Fibroblast of the conjunctiva (primary cell): ENCODE measurements at regions not wholly inside any gene's neighbourhood (a gene's known extent, or its start where the extent isn't known, plus 50 kb on each side); places are given as distances from the start of the nearest gene placed in this dataset.

Source experiments
- DNase-seq: peaks from one replicate; pipeline ENCODE4 v3.0.0-alpha.2; 2010; ENCODE audit warnings: low read depth

DNA sequence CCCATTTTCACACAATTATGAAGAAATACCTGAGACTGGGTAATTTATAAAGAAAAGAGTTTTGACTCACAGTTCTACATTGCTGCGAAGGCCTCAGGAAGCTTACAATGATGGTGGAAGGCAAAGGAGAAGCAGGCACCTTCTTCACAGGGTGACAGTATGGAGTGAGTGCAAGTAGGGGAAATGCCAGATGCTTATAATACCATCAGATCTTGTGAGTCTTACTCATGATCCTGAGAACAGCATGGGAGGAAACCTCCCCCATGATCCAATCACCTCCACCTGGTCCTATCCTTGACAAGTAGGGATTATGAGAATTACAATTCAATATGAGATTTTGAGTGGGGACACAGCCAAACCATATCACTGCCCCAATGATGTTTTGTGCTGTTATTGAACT, 189.3 kb upstream of the CRY1 start:
- DNase-seq, result no peak

DNA sequence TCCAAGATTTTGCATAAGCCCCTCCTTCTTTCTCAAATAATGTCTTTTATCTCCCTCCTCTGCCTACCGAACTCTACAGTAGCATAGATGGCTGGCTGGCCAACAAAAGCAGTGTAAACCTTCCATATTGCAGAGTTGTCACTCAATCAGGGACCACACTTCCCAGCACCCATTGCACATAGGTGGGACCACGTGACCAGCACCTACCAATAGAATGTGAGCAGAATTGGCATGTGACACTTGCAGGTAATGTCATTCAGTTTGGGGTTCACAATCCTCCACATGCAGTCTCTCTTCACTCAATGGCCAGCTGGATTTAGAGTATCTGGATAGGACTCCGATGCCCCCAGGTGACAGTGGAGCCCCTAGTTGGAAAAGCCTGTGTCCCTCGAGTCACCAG, 190.3 kb upstream of the CRY1 start:
- no peak for DNase-seq

DNA sequence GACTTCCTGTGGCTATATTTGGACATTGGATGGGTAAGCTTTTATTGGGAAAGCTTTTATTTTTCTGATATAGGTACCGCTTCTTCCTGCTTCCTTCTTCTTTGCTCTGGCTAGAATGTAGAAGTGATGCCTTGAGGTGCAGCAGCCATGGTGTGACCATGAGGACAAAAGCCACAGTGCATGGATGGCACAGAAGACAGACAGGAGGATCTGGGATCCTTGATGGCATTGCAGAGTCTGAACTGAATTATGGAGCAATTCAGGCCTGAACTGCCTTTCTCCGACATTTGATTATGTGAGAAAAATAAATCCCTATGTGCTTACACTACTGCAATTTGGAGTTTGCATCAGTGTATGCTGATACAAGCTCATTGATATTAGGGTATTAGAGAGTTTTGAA, 191.3 kb upstream of the CRY1 start:
- no peak for DNase-seq

DNA sequence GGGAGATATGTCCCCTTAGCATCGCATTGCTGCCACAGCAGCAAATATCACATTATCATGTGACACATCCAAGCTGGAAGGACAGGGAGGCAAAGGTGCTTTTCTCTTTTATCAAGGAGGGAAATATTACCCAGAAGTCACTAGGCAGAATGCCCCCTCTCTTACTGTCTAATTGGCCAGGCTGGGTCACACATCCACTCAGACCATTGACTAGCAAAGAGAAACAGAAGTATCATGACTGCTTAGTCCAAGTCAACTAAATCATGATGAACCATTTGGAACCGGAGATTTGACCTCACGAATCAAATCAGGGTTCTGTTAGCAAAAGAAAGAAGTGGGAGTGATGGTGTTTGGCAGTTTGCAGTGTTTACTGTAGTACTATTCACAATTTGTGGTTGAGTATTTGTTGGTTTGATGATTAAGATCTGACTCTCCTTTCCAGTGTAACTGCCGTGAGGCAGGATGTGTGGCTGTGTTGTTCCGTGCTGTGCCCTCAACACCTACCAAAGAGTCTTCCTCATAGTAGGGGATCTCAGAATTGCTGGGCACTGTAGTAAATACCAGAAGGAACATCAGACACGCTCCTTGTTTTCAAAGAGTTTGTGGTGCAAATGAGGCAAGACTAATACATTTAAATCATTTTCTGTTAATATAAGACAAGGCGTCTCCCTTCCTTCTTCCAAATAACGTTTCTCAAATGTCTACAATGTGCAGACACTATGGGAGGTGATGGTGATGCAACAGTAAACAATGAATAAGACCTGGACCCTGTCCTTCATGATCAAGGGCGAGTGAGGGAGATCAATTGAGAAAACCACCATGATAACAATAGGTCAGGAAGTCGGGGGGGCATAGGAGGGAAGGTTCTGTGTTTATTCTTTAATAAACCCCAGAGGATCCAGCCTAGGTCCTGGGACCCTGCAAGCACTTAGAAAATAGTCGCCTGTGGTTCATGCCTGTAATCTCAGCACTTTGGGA, 194.4 kb upstream of the CRY1 start:
- no peak for DNase-seq

DNA sequence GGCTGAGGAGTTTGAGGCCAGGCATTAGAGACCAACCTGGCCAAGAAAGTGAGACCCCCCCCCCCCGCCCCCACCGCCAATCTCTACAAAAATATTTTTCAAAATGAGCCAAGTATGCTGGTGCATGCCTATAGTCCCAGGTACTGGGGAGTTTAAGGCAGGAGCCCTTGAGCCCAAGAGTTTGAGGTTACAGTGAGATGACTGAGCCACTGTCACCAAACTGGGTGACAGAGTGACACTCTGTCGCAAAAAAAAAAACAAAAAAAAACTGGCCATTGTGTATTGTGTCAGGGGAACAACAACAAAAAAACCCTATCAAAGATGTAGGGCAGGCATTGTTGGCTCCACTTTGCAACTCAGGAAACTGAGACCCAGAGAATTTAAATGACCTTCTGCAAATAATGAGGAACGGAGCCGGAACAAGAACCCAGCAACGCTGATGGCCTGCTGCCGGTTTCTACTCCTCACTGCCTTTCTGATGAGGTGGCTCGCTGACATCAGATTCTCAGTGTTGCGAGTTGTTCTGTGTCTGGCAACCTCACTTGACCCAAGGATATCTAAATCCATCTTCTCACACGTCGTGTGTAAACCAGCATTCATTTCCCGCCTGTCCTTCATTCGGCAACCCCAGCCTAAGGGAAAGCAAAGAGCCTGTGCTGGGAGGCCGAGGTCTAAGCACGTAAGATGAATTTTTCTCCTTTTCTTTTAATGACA, 195.2 kb upstream of the CRY1 start:
- DNase-seq, result no peak

DNA sequence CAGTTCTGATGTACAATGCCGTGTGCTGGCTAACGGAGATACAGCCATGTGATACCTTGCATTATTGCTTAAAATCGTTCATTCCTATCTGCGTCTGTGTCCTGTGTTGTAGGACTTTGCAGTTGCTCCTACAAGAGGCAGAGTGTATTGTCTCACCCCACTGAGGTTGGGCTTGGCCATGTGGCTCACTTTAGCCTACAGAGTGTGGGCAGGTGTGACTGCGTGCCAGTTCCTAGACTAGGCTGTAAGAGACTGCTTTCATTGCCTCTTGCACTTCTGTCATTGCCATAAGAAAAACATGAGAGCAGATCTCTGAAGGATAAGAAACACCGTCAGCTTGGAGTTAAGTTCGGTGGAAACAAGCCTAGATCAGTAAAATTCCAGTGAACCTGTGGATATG, 197.7 kb upstream of the CRY1 start:
- DNase-seq, result no peak

DNA sequence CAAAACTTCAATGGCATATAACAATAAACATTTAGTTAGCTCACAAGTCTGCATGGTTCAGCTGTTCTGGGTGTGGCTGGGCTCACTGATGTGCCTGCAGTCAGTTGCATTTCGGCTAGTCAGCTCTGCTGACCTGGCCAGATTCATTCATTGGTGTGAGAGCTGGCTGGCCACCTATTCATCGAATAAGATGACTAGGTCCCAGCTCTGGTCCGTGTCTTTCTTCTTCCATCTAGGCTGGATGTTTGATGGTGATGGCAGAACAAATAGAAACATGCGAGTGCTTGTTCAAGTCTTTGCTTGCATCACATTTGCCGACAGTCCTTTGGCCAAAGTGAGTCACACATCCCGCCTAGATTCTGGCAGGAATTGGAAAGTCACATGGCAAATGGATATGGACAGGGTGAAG, 203.3 kb upstream of the CRY1 start:
- DNase-seq, result no peak

DNA sequence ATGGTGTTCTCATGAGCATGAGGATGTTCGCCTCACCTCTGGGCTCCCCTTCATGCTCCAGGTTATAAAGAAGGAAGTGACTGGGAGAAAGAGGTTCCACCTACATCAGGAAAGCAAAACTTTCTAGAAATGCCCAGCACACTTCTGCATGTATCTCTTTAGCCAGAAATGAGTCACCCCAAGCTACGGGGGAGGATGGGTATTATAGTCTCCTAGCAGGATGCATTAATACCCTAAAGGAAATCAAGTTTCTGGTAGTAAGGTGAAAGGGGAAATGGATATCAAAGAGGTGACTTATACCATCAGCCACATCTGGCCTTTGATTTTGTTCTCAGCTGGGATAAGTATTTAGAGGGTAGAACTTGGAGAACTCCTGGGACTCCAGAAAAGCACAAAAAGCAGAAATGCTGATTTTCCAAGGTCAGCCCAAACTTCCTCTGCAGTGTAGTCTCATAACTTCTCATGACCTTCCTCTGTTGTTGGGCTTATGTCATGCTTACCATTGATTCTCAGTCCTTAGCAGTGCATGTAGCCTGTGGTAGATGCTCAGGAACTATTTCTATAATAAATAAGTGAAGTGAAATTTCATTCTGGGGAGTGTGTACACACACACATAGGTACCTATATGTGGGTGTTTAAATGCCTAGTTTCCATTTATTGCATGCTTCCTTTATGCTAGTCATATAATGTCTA, 209.4 kb upstream of the CRY1 start:
- DNase-seq, result no peak

DNA sequence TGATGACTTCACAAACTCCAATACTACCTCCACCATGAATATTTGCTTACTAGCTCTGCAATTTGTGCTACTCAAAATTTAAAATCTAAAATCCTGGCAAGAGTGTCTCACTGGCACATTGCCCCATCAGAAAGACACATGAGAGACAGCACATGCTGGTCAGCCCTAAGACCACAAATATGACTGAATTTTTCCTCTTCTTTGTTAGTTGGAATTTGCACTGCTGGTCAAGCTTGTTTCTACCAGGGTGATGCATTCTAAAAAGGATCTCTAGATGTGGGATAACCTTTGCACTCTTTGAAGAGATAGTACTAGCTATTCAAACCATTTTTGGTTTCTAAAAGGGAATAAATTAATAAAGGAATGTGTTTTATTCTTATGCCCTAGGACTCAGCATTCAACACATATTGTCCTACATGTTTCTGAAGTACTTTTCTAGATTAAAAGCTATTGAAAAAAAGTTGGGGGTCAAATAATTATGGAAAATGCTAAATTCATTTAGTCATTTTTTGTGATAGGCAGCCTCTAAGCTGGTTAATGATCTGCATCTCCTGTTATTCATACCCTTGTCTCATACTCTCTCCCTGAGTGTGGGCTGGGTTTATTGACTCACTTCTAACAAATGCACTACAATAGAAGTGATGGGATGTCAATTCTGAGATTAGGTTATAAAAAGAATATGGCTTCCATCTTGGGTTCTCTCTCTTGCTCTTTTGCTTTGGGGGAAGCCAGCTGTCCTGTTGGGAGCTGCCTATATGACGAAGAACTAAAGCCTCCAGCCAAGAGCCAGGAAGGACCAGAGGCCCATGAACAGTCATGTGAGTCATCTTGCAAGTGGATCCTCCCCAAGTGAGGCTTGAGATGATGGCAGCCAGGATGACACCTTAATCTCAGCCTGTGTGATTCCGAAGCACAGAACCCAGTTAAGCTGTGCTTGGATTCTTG, 211.5 kb upstream of the CRY1 start:
- no peak for DNase-seq

DNA sequence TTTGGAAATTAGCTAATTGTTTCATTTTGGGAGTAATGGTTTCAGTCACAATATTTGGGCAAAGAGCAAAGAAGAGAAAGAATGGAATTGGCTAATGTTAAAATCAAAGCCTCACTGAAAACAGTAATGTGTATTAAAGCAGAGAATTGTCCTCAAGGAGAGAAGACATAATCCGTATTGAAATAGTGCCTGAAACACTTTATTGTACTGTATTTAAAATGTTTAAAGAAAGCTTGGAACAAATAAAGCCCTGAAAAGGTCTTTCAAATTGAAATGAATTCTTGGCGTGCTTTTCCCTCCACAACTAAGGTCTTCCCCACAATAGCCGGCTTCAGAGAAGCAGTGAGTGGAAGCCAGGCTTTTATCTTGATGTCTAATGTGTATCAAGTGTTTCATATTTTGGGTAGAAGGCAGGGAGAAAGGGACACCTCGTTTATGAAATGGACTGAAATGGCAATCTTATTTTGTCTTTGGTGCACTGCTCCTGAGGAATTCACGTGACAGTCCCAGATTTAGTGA, 212.9 kb upstream of the CRY1 start:
- no peak for DNase-seq

DNA sequence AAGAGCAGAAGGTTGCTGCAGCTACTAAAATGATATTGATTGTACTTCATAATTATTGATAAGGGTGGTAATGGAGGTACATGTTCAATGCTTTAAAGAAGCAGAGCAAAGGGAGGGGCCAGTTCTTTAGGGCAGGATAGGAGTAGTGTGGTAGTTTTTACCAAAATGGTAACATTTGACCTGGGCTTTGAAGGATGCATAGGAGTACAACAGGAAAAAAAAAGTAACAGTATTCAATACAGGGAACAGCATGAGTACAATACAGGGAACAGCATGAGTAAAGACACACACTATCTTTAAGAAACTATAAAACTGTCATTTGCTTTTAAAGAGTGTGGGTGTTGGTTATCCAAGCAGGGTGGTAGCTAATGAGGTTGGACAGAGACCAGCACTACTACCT, 215.0 kb upstream of the CRY1 start:
- DNase-seq, result no peak

DNA sequence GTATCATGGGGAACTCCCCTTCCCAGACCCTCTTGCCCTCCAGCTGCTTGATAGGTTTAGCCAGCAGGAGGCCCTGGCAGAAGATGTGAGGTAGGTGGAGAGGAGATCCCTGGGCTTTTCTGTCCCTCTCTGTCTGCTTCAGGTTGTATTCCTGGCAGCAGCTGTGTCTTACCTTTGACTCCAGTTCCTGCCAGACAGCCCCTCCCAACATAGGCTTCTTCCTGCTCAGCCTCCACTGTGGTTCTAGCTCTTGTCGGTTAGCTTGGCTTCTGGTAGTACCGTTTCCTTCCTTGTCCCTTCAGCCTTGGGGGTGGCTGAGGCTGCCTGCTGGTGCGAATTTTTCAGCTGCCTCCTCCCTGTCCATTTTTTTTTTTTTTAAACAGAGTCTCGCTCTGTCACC, 215.7 kb upstream of the CRY1 start:
- no peak for DNase-seq

DNA sequence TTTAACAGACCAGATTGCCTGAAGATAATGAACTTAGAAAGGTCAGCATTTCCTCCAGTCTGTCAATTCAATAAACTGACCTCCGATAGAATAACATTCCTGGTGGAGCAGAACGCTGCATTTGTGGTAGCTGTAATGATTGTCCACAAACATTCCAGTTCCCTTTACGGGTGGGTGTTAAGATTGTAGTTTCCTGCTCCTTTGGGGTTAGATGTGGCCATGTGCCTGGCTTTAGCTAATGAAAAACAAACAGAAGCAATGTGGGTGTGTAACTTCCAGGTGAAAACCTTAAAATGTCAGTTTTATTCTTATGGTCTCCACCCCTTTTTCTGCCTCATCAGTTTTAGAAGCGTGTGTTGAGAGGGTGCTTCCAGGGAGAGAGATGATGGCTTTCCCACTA, 217.3 kb upstream of the CRY1 start:
- no peak for DNase-seq

DNA sequence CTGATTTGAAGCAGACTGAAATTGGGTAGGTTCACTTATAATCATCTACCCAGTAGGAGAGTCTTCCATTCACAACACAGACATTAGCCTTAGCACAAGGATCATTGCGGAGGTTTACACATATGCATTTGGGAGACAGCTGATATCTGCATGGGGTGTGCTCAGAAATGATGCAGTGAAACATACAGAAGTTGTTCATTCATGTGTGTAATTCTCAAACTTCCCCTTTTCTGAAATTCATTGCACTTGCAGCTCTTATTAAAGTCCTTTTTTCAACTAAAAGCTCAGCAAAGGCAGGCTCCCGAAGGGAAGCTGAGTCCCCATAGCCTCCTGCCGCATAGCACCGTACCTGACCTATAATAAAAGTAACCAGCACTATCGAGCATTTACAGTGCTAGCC, 218.3 kb upstream of the CRY1 start:
- no peak for DNase-seq

DNA sequence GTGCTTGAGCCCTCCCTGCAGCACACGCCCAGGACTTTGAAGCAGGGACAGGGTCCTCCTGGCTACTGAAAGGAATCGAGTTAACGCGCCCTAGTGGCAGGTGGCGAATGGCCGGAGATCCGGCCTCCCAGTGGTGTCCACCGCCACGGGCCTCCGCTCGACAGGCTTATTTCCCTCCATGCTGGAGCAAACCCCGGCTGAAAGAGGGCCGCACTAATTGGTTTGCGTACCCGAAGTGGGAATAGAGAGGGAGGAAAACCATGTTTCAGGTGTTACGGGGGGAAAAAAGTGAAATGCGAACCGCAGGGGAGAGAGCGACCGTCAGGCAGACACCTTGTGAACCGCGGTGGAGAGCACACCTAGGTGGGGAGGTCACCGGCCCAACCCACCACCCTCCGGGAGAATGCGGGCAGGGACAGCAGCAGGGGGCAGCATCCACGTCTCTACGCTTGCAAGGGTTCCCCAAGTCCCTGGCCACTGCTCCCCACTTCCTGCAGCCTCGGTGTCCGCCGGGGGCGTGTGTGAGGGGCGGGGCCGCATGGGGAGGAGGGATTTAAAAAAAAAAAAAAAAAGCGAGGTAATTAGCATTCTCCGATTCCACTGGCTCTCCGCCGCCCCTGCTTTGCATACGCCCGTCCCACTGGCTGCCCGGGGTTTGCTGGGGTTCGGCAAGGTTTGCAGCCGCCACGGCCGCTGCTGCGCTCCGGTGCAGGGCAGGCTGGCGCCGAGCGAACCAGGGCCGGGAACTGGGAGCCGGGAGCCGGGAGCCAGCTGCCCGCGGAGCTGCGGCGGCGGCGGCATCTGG, 224.6 kb upstream of the CRY1 start:
- peak; percentile 43 for DNase-seq

DNA sequence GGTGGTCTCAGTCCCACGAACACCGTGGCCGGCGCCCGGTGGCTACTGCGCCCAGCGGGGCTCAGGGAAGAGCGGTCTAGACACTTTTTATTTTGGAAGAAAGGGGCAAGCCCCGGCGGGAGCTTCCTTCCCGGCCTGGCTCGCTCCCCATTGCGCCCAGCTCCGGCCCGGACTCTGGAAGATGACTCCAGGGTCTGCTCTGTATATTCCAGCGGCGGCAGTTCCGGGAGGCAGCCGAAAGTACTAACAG, 225.1 kb upstream of the CRY1 start:
- no peak for DNase-seq

DNA sequence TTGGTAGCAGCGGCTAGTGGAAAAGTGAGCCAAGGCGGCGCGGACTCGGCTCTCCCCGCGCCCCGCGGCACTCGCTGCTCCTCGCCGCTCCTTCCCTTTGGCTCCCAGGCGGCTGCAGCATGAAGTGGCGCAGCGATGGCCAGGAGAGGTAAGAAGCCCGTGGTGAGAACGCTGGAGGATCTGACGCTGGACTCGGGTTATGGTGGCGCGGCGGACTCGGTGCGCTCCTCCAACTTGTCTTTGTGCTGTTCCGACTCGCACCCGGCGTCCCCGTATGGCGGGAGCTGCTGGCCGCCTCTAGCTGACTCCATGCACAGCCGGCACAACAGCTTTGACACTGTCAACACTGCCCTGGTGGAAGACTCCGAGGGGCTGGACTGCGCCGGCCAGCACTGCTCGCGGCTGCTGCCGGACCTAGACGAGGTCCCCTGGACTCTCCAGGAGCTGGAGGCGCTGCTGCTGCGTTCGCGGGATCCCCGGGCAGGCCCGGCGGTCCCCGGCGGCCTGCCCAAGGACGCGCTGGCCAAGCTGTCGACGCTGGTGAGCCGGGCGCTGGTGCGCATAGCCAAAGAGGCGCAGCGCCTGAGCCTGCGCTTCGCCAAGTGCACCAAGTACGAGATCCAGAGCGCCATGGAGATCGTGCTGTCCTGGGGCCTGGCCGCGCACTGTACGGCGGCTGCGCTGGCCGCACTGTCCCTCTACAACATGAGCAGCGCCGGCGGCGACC, 225.6 kb upstream of the CRY1 start:
- DNase-seq, result no peak

DNA sequence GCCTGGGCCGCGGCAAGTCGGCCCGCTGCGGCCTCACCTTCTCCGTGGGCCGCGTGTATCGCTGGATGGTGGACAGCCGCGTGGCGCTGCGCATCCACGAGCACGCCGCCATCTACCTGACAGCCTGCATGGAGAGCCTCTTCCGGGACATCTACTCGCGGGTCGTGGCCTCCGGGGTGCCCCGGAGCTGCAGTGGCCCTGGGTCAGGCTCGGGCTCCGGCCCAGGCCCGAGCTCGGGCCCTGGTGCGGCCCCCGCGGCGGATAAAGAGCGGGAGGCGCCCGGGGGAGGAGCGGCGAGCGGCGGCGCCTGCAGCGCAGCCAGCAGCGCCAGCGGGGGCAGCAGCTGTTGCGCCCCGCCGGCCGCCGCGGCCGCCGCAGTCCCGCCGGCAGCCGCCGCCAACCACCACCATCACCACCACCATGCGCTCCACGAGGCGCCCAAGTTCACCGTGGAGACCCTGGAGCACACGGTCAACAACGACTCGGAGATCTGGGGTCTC, 226.2 kb upstream of the CRY1 start:
- DNase-seq, result no peak

DNA sequence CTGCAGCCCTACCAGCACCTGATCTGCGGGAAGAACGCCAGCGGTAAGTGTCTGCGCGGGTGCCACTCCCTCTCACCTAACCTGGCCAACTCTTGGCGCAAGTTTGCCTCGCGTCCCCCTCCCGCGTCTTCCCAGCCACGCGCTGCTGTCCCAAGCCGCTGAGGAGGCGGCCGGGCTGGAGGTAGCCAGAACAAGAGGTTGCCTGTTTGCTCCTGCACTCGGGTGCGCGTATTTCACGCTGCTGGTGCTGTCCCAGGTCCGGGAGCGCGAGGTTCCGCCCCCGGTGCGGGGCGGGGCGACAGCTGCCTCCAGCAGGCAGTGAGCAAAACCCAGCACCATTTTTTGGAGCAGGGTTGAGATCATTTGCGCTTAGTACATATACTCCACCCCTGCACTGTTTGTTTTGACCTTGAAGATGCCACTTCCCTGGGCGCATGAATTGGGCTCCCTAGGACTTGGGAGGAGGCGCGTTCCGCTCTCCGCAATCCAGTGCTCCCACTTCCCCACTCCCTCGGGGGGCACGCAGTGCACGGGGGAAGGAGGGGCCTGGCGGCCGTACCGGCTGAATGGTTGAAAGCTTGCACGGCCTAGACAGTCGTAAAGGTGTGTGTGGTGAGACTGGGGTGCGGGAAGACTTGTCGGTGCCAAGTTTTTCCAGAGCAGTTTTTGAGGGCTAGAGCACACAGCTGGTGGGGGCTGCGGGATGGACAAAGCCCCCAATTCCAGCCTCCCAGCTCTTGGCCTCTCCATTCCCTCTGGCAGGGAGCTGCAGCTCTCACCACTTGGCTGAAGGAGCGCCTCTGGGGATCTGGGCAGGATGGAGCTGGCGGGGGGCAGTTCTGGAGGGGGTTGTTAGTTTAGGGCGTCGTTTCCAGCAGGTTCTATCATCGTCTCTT, 226.9 kb upstream of the CRY1 start:
- DNase-seq, result no peak
